EH (cell line): ENCODE measurements at regions not wholly inside any gene's neighbourhood (a gene's known extent, or its start where the extent isn't known, plus 50 kb on each side); places are given as distances from the start of the nearest gene placed in this dataset.
"Not testable (repeated sequence)": the region's sequence is repeated elsewhere in the genome, so short reads cannot be mapped to it uniquely, and the experiment has no call there.

Source experiments
- DNase-seq: peaks from one replicate; pipeline ENCODE4 v3.0.0-alpha.2; 2015; ENCODE audit warnings: low read depth

DNA sequence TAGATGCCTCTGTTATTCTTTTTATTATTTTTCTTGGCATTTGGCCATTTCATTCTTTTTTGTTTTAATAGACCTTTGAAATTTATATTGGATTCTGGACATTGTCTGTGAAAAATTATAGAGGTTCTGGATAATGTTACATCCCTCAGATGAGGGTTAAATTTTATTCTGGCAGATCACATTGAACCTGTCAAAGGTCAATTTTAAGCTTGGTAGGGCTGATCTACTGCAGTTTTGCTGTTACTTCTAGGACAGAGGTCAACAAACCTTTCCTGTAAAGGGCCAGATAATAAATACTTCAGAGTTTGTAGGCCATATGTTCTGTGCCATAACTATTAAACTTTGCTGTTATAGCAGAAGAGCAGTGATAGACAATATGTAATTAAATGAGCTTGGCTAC lies 318.9 kb upstream of the DPPA4 start:
- no peak for DNase-seq

DNA sequence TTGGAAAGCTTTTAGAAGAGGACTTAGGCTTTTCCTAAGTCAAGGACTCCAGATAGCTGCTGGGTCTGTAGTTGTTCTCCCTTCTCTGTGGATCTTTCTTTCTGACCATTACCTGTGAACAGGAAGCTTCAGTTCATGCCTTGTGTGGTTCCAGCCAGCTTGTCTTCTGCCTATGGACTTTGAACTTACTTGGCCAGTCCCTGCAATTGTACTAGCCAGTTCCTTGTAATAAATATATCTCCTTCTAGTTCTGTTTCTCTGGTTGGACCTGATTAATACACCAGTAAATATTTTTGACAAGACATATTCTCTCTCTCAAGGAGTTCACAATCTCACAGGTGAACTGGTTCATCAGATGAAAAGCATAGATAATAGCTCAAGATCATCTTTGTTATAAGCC lies 341.3 kb upstream of the DPPA4 start:
- DNase-seq = no peak

DNA sequence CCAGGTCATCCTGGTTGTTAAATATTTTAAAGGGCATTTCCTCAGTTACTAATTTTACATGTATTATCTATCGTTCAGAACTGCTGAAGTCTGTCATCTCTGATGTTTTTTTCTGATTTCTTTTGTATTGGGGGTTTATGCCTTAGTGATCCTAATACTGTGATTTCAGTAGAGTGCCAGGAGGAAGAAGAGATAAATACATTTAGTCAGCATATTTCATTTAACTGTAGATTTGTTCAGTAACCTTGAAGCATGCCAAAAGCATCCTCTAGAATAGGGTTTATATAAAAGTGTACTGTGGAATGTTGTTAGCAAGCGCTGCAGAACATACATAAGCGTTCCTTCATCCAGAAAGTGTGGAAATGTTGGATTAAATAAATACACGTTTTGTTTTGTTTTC lies 342.3 kb upstream of the DPPA4 start:
- DNase-seq = no peak

DNA sequence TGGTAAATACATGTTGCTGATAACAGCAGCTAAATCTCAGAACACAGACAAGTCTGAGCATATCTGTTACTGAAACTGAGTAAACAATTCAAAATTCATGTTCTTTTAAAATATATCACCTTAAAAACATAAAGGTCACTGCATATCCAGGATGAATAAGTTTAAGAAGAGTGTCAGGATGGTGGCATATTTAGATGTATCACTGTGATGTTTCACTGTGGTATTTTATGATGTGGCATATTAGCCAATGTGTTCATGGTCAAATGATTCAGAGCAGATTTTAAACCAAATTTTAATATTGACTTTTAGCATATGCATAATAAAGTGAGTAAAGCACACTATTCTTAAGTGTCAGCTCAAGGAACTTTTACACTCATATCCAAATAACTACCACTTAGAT lies 346.4 kb upstream of the DPPA4 start:
- DNase-seq = peak; percentile 6

DNA sequence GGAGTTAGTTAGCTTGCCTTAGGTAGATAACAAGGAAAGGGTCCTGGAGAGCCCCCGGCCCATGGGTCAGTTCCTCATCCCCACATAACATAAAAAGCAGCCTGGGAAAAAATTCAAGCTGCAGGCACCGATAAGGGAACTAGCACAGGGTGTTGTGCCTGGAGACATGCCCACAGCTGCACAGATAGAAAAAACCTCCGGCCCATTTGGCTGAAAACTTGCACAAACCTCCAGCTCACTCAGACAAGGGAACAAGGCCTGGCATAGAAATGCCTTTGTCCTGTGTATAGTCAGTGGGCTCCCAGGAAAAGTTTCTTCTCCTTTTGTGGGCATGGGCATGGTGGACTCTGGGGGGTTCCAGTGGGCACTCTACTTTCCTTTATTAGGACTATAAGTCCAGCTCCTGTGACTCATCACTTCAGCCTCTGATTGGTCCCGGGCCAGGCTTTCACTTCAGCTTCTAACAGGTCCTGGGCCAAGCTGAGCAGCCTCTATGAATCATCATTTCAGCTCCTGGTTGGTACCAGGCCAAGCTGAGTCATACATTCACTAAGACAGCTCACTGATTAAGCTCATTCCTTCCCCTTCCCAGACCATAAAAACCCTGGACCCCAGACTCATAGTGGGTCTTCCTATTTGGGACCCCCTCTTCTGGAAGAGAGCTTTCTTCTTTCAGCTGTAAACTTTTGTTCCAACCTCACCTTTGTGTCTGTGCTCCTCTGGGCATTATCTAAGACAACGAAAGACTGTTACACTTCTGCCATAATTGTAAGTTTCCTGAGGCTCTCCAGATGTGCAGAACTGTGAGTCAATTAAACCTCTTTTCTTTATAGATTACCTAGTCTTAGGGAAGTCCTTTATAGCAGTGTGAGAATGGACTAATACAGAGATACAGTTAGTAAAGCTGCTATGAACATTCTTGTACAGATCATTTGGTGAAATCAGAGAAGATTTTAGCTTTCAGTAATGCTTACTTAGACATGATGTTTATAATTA lies 348.0 kb upstream of the DPPA4 start:
- DNase-seq = peak; percentile 99

DNA sequence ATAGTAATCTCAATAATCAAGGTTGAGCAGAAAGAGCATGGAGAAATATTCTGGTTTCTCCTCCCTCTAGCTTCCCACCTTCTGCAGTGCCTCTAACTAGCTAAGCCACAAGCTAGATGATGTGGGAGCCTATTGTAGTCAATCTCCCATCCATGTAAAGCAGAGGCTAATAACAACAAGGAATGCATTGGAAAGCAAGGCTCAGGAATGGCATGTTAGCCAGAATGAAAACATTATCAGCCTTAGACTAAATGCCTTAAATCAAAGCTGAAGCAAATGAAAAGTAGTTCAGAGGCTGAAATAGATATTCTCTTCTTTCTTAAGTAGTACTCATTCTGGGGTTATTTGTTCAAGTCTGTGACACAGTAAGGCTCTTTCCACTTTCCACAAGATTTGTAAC lies 350.3 kb upstream of the DPPA4 start:
- DNase-seq = peak; percentile 41

DNA sequence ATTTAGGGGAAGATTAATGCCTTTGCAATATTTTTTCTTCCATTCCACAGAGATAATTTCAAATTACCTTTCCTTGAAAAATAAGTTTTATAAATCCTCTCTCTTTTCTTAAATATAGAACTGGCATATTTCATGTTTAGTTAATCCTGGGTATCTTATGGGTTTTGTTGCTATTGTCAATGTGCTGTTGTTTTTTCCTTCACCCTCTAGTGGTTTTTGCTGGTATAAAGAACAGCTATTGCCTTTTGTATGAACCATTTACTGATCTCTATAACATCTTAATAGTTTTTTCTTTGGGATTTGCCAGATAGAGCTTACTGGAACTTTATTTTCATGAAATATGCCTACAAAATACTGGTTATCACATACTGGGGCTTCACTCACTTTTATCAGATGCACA lies 359.6 kb upstream of the DPPA4 start:
- DNase-seq = no peak

DNA sequence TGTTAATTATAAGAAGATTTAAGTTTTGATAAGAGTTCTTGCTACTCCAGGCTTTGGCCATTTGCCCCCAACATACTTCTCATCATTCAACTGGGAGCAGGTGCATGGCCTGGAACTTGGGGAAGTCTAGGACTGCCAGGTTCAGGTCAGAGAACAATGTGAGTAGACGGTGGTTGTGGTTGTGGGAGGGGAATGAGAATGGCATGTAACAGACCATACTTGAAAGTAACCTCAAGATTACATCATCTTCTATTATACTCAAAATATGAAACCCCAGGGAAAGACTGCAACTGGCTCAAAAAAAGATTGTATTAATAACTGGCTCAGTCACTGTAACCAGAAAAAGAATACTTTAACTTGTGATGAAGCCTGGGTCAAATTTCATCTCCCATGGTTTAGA lies 364.9 kb upstream of the DPPA4 start:
- DNase-seq = no peak

DNA sequence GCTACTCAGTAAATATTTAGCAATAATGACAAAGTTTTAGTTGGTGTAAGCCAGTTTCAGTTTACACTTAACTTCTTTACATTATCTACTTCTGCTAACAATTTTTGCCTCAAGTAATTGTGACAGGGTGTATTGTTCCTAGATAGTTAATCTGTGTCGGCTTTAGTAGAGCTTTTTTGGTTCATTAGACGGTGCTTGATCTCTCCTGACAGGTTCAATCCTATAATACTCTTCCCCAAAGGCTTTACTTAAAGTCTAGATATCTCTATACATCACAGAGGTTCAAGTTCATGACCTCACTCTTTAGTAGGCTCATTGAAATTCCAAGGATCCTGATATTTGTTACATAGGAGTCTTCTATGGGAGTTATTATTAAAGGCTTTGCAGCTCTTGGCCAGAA lies 365.6 kb upstream of the DPPA4 start:
- DNase-seq = no peak

DNA sequence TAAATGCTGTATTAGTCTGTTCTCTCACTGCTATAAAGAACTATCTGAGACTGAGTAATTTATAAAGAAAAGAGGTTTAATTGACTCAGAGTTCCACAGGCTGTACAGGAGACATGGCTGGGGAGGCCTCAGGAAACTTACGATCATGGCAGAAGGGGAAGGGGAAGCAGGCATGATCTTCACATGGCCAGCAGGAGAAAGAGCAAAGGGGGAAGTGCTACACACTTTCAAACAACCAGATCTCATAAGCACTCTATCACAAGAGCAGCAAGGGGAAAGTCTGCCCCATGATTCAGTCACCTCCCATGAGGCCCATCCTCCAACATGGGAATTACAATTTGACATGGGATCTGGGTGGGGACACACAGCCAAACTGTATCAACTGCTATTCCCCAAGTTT lies 367.8 kb upstream of the DPPA4 start:
- DNase-seq = not testable (repeated sequence)

DNA sequence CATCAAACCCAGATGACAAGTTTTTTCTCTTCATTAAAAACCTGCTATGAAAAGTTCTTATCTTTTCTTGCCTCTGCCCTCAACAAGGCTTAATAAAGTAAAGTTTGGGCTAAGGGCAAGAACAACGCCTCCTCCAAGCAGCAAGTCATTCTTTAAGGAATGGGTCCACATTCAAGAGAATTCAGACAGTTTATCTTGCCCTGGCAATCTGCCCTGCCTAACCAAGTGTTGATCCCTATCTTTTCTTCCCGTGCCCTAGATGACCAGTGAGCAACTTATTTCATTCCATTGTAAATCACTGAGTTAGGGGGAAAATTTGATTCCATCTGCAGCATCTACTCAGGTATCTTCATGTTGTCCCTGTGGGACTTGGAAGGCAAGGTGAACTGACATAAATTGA lies 370.3 kb upstream of the DPPA4 start:
- peak; percentile 19 for DNase-seq

DNA sequence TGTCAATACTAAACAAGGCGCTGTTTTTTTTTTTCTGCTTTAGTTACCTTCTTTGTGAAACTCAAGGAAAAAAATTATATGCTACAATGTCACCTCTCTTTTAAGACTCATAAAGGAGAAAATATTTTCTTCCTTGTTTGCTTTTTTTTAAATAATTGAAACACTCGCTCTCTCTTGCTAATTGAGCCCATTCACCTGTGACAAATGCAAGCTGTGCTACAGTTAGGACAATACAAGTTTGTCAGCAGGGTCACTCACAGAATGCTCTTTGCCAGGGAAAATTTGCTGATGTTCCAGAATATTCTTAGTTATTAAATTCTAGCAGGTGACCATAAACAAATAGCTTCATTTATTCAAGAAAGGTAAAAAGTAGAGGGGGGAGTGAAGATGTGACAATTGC lies 375.9 kb upstream of the DPPA4 start:
- no peak for DNase-seq

DNA sequence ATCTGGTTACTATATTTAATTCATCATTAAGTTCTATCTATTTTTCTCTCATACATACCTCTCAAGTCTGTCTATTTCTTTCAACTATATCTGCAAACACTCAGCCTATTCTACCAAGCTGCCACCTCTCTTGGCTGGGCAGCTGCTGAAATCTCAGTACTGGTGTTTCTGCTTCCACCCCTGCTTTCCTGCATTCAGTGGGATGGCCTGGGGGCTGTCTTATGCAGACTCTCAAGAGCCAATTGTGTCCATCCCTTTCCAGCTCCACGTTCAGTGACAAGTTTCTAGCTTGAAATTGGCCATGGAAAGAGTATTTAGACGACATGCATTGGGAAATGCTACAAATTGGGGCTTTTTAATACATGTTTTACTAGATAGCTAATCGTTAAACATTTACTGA lies 378.4 kb upstream of the DPPA4 start:
- DNase-seq = no peak

DNA sequence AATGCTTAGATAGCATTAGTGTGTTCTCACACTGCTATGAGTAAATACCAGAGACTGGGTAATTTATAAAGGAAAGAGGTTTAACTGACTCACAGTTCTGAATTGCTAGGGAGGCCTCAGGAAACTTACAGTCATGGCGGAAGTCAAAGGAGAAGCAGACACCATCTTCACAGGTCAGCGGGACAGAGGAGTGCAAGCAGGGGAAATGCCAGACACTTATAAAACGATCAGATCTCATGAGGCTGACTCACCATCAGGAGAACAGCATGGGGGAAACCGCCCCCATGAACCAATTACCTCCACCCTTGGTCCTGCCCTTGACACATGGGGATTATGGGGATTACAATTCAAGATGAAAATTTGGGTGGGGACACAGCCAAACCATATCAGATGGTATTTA lies 381.5 kb upstream of the DPPA4 start:
- peak; percentile 3 for DNase-seq

DNA sequence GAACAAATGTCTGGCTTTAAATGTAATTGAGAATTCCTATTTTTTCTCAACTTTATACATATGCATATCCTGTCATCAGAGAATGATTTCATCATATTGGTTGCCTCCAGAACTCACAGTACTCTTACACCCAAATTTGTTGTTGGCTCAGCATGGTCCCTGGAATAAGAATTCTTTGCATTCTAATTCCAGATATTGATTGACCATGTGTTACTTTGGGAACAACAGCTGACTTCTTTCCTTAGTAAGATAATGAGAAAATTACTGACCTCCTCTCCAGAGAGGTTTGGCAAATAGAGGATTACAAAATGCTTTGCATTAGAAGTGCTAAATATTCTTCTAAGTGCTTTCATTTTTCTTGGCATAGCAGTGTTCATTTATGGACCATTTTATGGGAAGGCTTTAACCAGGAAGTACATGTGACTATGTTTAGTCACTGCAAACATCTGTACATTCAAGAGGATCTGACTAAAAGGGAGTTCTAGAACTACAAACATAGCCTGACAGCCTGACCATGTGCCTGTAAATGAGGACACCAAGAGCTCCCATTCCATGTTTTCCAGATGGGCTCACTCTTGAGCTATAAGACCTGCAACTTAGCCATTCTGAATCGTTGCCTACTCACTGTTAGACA lies 391.6 kb upstream of the DPPA4 start:
- DNase-seq = peak; percentile 18

DNA sequence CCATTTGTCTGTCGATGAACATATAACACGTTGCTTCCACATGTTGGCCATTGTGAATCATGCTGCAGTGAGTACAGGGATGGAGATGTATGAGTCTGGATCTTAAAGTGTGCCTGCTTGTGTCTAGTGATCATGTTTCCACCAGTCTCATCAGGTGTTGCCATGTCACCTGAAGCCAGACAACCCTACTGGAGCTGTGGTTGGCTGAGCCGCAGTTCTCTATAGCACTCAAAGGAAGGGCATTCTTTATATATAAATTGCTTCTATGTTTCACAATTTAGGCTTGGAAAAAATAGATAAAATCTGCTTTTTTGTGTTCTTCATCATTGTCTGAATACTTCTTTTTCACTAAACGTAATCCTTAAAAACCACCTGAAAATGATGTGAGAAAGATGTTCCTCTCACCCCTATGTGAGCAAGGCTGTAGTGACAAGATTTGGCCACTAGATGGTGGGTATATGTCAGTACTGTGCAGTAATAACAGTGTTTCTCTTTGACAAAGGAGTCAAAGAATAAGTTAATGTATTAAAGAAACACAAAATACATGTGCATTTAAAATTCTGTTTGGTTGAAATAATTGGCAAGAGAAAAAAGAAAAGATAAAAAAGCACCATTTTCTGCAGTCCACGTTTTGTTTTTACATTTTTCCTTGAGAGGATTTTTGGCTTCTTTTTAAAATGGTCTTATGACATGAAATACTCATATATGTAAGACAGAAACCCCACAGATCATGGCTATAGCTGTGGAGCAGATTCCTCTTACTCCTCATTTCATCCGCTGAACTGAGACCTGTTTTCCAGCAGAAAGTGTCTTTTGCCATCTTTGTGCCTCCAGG lies 394.5 kb upstream of the DPPA4 start:
- peak; percentile 65 for DNase-seq

DNA sequence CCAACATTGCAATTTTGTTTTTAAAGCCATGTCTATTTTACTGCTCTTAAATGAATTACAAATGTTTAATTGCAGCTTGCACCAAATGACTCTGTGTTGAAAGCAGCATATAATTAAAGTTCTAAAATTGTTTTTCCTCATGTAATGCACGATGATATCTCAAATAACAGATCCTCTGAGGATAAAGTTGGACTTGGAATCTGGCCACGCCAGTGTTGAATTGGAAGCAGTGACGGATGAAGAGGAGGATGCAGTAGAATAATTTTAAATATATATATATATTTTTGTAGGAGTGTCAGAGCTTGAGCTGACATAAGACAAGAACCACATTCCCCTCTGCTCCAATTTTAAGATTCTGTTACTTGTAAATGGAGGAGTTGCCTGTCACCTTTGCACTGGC lies 406.6 kb upstream of the DPPA4 start:
- no peak for DNase-seq

DNA sequence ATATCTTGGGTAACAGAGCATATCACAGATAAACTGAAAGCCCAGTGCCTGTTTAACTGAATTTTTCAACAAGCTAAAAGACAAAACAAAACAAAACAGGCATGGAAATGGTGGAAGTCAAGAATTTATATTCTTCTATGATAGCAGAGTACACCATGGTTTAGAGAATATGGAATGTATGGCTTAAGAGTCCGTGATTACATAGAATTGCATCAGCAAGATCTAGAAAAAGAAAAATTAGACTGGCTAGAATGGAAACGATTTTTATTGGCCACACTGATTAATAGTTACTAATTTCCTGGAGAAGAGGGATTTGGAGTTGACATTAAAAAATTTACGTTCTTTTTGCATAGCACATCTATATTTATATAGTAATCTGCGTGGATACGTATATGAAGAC lies 435.2 kb upstream of the DPPA4 start:
- DNase-seq = no peak

DNA sequence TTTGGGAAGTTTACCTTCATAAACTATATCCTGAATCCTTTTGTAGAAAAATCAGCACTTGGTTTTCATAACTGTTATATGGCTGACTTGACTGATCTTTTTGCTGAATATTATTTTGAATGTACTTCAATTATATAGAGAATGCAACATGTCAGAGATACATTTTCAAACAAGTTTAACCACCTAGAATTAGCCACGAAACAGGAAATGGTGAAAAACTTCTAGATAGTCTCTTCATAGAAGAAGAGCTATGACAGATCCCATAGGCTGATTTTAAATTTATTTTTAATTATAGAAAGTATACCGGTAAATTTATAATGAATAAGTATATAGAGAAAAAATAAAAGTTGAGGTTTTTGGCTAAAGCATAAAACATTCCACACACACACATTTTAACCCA lies 436.8 kb upstream of the DPPA4 start:
- DNase-seq = no peak

DNA sequence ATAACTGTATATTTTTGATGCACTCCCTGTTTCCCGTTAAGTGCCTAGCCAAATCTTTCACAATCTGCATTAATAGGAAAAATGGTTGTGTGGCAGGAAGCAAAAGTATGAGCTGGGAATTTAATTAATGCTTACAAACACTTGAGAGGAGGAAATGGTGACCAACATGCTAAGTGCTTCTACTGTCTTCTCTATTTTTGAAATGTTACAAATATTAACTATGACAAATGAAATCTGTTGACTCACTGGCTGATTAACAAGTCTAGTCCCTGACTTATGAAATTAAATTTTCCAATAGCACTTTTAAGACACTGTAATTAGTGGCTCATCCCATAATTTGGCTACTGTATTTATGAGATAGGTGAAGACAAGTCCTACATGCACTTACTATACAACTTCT lies 446.9 kb upstream of the DPPA4 start:
- no peak for DNase-seq

DNA sequence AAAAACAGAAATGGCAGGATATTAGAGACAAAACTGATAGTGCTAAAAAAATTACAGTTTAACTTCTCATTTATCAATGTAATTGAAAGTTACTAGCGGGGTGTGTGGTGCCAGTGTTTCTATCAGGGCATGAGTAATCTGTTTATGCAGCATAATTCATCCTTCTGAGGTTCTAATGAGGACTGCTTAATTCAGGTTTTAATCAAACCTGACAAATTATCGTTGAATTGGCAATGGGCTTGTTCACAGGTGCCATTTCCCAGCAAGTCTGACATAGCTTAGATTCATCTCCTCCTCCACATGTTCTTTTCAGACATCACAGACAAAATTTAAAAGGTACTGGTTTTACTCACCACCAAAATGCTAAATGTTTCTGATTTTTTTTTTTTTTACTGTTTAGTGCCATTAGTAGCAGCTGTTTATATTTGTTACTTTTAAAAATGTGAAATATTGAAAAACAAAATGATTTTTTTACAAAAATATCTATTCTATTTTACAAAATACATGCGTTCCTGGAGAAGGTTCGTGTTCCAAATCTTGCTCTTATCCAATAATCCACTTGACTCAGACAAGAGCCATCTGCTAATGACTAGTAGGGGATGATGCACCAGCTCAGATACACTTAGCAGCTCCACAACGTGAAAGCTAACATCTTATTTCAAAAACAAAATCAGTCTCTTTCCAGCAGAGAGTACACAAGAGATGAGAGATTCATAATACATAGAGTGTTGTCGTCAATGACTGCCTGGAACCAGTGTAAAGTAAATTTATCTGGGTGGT lies 447.7 kb upstream of the DPPA4 start:
- DNase-seq = no peak

DNA sequence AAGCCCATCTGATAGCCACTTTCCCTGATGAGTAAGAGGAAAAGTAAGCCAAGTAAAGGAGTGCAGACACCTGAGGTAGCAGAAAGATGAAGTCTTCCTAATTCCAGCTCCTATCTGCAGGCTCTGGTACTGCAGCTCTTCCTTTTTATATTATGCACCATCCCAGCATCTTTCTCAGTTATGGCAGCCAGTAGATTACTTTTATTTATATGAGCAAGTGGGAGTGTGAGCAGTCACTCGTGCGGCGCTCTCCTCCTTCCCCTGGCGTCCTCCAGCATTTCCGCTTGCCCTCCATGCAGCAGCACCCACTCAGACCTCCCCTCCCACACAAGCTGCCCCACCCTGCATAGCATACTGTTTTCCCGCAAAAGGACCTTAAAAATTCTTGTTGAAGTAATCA lies 465.9 kb upstream of the DPPA4 start:
- DNase-seq = no peak
